AG08395 (cell line): ENCODE measurements at regions not wholly inside any gene's neighbourhood (a gene's known extent, or its start where the extent isn't known, plus 50 kb on each side); places are given as distances from the start of the nearest gene placed in this dataset.
"Not testable (repeated sequence)": the region's sequence is repeated elsewhere in the genome, so short reads cannot be mapped to it uniquely, and the experiment has no call there.

Source experiments
- DNase-seq: peaks from one replicate; pipeline ENCODE4 v3.0.0; 2012; ENCODE audit warnings: mixed read lengths, low spot score

DNA sequence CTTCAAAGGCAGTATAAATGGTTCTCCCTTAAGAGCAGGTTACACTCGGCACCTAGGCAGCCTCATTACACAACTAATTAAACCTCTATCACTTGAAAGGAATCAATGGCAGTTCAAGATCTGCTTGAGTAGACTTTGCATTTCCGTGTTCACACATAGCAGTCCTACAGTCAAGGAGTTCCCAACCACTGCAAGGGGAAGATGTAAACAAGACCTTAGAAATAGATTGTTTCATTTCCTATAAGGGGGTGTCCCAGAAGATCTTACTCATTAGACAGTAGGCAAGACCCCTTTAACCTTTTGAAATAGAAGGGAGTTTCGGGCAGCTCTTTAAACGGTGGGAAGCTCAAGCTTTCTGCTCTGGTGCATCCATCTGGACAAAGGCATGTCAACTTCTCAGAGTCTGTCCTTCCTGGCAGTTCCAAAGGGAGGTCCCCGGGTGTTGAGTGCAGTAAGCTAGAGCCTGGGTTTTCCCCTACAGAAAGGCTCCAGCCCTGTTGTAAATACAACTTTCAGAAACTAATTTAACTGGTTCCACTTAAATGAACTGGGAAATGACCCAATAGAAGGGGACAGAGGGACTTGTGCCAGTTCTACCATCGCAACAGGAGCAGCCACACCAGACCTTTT lies 150.8 kb downstream of the RBMX2 start:
- DNase-seq: no peak

DNA sequence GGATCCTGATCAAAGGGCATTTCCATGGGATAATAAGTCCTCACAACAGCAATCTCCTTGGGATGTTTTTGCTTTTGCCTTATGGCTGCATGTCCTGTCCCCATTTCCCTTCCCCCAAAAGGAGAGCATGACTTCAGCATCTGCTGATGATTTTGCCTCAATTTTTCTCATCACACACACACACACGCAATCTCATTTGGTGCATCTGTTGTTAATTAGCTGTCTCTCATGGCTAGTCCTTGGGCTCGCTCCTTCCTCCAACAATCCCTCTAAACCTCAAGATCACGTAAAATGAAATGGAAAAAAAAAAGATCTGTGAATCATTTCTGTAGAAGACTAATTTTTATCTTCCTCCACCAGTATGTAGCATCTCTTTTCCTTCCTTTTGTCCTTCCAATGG lies 153.6 kb downstream of the RBMX2 start:
- peak; percentile 26 for DNase-seq

GRCh38 chrX:130555757-130556156 lies 154.0 kb downstream of the RBMX2 start:
- no peak for DNase-seq

- DNase-seq: no peak
Measured at GRCh38 chrX:130556951-130557350, 155.2 kb downstream of the RBMX2 start.

DNA sequence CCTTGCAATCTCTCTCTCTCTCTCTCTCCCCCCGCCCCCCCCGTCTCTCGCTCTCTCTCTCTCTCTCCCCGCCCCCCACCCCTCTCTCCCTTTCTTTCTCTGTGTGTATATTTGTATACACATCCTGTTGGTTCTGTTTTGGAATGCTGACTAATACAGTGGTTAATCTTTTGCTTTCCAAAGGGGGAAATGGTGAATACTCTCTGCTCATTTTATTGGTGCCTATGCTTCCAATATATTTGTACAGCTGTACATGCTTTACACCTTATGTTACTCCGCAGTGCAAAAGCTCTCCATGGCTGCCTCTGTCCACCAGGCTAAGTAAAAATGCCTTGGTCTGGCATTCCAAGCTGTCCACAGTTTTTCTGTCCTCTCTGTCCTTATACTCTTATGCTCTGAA lies 158.8 kb downstream of the RBMX2 start:
- DNase-seq: no peak

DNA sequence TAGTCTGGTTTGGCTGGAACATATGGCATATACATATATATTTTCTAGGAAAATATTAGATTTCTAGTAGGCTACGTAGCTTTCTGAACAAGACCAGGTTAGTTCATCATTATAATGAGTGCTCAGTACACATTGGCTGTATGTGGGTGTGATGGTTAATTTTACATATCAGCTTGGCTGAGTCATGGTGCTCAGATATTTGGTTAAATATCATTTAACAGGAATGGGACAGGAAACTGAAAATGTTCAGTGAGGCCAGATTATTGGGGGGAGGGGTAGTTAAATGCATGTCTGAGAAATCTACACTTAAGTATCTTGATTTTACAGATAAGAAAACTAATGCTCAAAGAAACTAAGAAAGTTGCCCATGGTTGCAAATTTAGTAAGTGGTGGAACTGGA lies 160.1 kb downstream of the RBMX2 start:
- DNase-seq: no peak

- no peak for DNase-seq
Measured at GRCh38 chrX:130563476-130563875, 161.7 kb downstream of the RBMX2 start.

DNA sequence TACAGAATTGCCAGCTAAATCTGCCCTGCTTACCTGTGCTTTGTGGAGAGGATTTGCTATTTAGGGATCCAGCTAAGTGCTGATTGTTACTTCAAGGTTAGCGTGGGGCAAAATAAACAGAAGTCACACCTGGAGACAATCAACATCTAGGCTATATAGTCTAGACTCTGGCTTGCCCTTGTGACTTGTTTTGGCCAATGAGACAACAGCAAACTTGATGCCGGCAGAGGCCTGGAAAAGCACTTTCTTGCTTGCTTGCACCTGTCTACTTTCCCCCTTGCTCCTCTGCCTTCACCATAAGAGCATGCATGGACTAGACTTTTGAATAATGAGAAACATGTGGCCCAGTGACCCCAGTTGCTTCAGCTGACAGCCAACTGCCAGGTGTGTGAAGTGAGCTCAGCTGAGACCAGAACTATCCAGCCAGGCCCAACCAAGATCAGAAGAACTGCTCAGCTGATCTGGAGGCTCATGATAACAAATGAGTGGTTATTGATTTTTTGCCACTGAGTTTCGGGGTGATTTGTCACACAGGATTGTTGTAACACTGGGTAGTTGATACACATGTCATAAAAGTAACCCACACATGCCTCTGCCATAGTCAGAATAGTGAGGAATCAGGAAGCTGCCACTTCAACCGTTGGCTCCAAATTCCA lies 164.4 kb downstream of the RBMX2 start:
- DNase-seq: no peak

DNA sequence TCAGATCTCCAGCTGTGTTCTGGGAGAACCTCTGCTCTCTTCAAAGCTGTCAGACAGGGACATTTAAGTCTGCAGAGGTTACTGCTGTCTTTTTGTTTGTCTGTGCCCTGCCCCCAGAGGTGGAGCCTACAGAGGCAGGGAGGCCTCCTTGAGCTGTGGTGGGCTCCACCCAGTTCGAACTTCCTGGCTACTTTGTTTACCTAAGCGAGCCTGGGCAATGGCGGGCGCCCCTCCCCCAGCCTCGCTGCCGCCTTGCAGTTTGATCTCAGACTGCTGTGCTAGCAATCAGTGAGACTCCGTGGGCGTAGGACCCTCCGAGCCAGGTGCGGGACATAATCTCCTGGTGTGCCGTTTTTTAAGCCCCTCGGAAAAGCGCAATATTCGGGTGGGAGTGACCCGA lies 171.2 kb downstream of the RBMX2 start:
- DNase-seq: not testable (repeated sequence)
